ENCODE measurements at regions not wholly inside any gene's neighbourhood (a gene's known extent, or its start where the extent isn't known, plus 50 kb on each side); places are given as distances from the start of the nearest gene placed in this dataset.

- TF ChIP-seq REST (IDR thresholded peaks at IDR 0.05; ENCODE audit: unreplicated experiment) (no peak), ZNF114 (CRISPR knock-in tag; IDR thresholded peaks at IDR 0.05) (no peak), CTCF (conservative IDR thresholded peaks at IDR 0.05; ENCODE audit: low read depth in 2 of 2) (no peak), NANOG (IDR thresholded peaks at IDR 0.05; ENCODE audit: borderline replicate concordance) (no peak), JUNB (IDR thresholded peaks at IDR 0.05; ENCODE audit: unreplicated experiment) (no peak), CREB1 (CRISPR knock-in tag; IDR thresholded peaks at IDR 0.05; ENCODE audit: low read depth) (no peak), EZH2phosphoT487 (IDR thresholded peaks at IDR 0.05; ENCODE audit: unreplicated experiment) (no peak)
These were observed 173.2 kb upstream of the HDAC4 start (continued) for GRCh38 chr2:239574054-239574433.

GRCh38 chr2:239570971-239571520 lies 170.2 kb upstream of the HDAC4 start:
- Histone ChIP-seq H3K4me3 (no peak overlapping the region), H4K20me1 (replicated peaks; ENCODE audit: insufficient read depth) (no peaks in the 10 kb centered on the region), H3K27ac (ENCODE audit: low read depth) (no peak overlapping the region), H2AFZ (no peak overlapping the region), H3K36me3 (ENCODE audit: insufficient read depth) (no peaks in the 10 kb centered on the region), H3F3A (replicated peaks; ENCODE audit: low read depth) (no peaks in the 10 kb centered on the region), H3K27me3 (ENCODE audit: insufficient read depth) (no peaks in the 10 kb centered on the region), H3K79me2 (replicated peaks; ENCODE audit: insufficient read depth) (no peaks in the 10 kb centered on the region), H3K4me1 (ENCODE audit: insufficient read depth) (no peaks in the 10 kb centered on the region), H3K9me2 (ENCODE audit: insufficient read depth) (no peaks in the 10 kb centered on the region), H3K4me2 (no peak overlapping the region)
- DNase-seq (ENCODE audit: low spot score) (no peak), ATAC-seq (no peak)
- Mint-ChIP-seq H3K27ac (no peak overlapping the region), H3K9me3 (no peaks in the 10 kb centered on the region), H3K4me3 (no peak overlapping the region), H3K27me3 (ENCODE audit: insufficient read depth, low read depth, poor library complexity) (peaks cover 6% of the 10 kb centered on the region), H3K36me3 (ENCODE audit: low read depth) (no peaks in the 10 kb centered on the region), H3K4me1 (no peaks in the 10 kb centered on the region)
- TF ChIP-seq ETS1 (IDR thresholded peaks at IDR 0.05) (no peak), STAT1 (IDR thresholded peaks at IDR 0.05; ENCODE audit: unreplicated experiment) (no peak), NANOG (IDR thresholded peaks at IDR 0.05; ENCODE audit: borderline replicate concordance) (no peak), ZNF114 (CRISPR knock-in tag; IDR thresholded peaks at IDR 0.05) (no peak)
